ENCODE measurements at regions not wholly inside any gene's neighbourhood (a gene's known extent, or its start where the extent isn't known, plus 50 kb on each side); places are given as distances from the start of the nearest gene placed in this dataset.

GRCh38 chr15:39497016-39497758 lies 83.7 kb upstream of the THBS1 start:
- ChIA-PET POLR2A (ENCODE audit: low non-redundant PET) (no interaction called here), CTCF (no interaction called here)
- intact Hi-C loops (cut with micrococcal nuclease; ENCODE audit: unreplicated experiment) = no loop called here
- BruUV-seq (replicated peaks) = no TSS peak
- no peak for DNase-seq (ENCODE audit: low spot score)
- Histone ChIP-seq H3K4me3 (ENCODE audit: low read depth, low read length, poor library complexity, severe bottlenecking) (no peak overlapping the region), H3K4me1 (ENCODE audit: insufficient read depth, low read length, poor library complexity, severe bottlenecking) (no peaks in the 10 kb centered on the region), H3K27ac (ENCODE audit: low read depth, low read length, poor library complexity, severe bottlenecking) (no peak overlapping the region), H3K27me3 (replicated peaks; ENCODE audit: insufficient read depth, low read depth, low read length, poor library complexity) (peaks cover 44% of the 10 kb centered on the region), H3K9me3 (ENCODE audit: low read depth, low read length, poor library complexity, severe bottlenecking) (no peaks in the 10 kb centered on the region), H3K36me3 (ENCODE audit: insufficient read depth, low read length, poor library complexity, severe bottlenecking) (no peaks in the 10 kb centered on the region)
- no peak for TF ChIP-seq EZH2 (IDR thresholded peaks at IDR 0.05; ENCODE audit: borderline replicate concordance, low read depth, low read length, poor library complexity, severe bottlenecking)
- TF ChIP-seq, protein P1, sequence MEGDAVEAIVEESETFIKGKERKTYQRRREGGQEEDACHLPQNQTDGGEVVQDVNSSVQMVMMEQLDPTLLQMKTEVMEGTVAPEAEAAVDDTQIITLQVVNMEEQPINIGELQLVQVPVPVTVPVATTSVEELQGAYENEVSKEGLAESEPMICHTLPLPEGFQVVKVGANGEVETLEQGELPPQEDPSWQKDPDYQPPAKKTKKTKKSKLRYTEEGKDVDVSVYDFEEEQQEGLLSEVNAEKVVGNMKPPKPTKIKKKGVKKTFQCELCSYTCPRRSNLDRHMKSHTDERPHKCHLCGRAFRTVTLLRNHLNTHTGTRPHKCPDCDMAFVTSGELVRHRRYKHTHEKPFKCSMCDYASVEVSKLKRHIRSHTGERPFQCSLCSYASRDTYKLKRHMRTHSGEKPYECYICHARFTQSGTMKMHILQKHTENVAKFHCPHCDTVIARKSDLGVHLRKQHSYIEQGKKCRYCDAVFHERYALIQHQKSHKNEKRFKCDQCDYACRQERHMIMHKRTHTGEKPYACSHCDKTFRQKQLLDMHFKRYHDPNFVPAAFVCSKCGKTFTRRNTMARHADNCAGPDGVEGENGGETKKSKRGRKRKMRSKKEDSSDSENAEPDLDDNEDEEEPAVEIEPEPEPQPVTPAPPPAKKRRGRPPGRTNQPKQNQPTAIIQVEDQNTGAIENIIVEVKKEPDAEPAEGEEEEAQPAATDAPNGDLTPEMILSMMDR (conservative IDR thresholded peaks at IDR 0.05; ENCODE audit: low read depth, low read length) = no peak

DNA sequence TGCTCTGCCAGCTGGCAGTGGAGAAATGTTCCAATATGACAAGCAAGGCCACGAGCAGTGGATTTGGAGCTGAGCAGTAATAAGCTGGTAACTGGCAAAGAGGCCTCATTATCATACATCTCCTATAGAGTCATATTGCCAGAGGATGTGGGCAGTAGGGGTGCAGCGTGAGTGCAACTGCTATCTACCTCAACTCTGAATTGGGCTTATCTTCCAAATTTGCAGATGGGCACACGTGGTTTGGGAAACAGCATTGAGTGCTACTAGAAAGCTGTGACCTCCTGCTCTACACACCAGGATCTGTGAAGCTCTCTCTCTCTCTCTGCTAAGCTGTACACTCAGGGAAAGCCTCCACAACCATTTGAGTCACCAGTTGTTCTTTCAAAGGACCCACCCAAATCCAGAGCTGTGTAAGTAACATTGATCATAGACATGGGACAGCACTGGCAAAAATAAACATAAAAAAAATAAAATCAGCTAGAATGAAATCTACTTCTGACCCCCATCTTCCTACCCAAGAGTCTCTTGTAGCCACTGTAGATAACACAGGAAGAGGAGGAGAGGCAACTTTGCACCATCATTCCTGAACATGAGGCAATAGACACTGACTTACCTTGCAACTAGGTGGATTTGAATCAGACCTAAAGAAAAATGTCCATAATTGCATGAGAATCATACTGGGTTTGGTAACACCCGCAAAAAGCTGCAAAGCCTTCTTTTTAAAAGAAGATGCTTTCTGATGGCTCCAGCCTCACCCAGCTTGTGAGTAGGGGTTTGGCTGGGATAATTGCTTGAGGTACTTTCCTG lies 82.9 kb upstream of the THBS1 start:
- no peak for DNase-seq (ENCODE audit: low spot score)
- Histone ChIP-seq H3K27me3 (replicated peaks; ENCODE audit: insufficient read depth, low read depth, low read length, poor library complexity) (peaks cover 44% of the 10 kb centered on the region), H3K36me3 (ENCODE audit: insufficient read depth, low read length, poor library complexity, severe bottlenecking) (no peaks in the 10 kb centered on the region), H3K4me3 (ENCODE audit: low read depth, low read length, poor library complexity, severe bottlenecking) (no peak overlapping the region), H3K4me1 (ENCODE audit: insufficient read depth, low read length, poor library complexity, severe bottlenecking) (no peaks in the 10 kb centered on the region), H3K27ac (ENCODE audit: low read depth, low read length, poor library complexity, severe bottlenecking) (no peak overlapping the region), H3K9me3 (ENCODE audit: low read depth, low read length, poor library complexity, severe bottlenecking) (no peaks in the 10 kb centered on the region)
- CTCF ChIA-PET = no interaction called here
- TF ChIP-seq, protein P1 (conservative IDR thresholded peaks at IDR 0.05; ENCODE audit: low read depth, low read length) = no peak
- TF ChIP-seq EZH2 (IDR thresholded peaks at IDR 0.05; ENCODE audit: borderline replicate concordance, low read depth, low read length, poor library complexity, severe bottlenecking) = no peak
- POLR2A ChIA-PET (ENCODE audit: low non-redundant PET) = no interaction called here
- BruUV-seq (replicated peaks) = no TSS peak
- intact Hi-C loops (cut with micrococcal nuclease; ENCODE audit: unreplicated experiment) = no loop called here

DNA sequence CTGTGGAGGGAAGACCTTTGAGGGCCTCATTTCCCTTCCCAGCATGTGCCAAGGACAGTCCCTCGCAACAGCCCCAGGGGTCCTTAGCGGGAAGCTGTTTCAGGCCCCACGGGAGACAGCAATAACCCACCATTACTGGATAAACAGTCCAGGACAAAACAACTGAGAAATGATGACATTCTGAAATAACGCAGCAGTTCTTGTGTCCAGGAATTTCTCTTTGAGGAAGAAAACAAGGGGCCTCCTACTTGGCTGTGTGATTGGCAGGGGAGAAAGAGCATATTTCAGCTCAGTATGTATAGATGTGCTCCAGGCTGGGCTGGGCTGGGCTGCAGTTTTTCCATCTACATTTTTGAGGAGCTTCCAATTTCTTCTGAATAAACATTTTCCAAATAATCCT lies 82.2 kb upstream of the THBS1 start:
- POLR2A ChIA-PET (ENCODE audit: low non-redundant PET) = no interaction called here
- Histone ChIP-seq H3K4me3 (ENCODE audit: low read depth, low read length, poor library complexity, severe bottlenecking) (no peak overlapping the region), H3K36me3 (ENCODE audit: insufficient read depth, low read length, poor library complexity, severe bottlenecking) (no peaks in the 10 kb centered on the region), H3K9me3 (ENCODE audit: low read depth, low read length, poor library complexity, severe bottlenecking) (no peaks in the 10 kb centered on the region), H3K27ac (ENCODE audit: low read depth, low read length, poor library complexity, severe bottlenecking) (no peak overlapping the region), H3K27me3 (replicated peaks; ENCODE audit: insufficient read depth, low read depth, low read length, poor library complexity) (peaks cover 37% of the 10 kb centered on the region), H3K4me1 (ENCODE audit: insufficient read depth, low read length, poor library complexity, severe bottlenecking) (no peaks in the 10 kb centered on the region)
- CTCF ChIA-PET = no interaction called here
- BruUV-seq (replicated peaks) = no TSS peak
- DNase-seq (ENCODE audit: low spot score) = no peak
- TF ChIP-seq EZH2 (IDR thresholded peaks at IDR 0.05; ENCODE audit: borderline replicate concordance, low read depth, low read length, poor library complexity, severe bottlenecking) = no peak
- TF ChIP-seq, protein P1 (conservative IDR thresholded peaks at IDR 0.05; ENCODE audit: low read depth, low read length) = no peak
- intact Hi-C loops (cut with micrococcal nuclease; ENCODE audit: unreplicated experiment) = no loop called here
